GM12878 (cell line): ENCODE measurements at regions not wholly inside any gene's neighbourhood (a gene's known extent, or its start where the extent isn't known, plus 50 kb on each side); places are given as distances from the start of the nearest gene placed in this dataset.

Source experiments
- ATAC-seq: fragments of 200-7000 bp; cut with Tn5 transposase; 3 replicates; pipeline ENCODE4 v1.9.1; 2020; ENCODE audit warnings: mild to moderate bottlenecking, moderate library complexity
- BruUV-seq: library from RNA; stranded (reverse); fragments of 400-500 nt; replicated peaks from 2 replicates; lab custom pipeline; 2021; lab: Mats Ljungman, UMichigan
- CTCF ChIA-PET: fragments of 300-600 bp; sonication (Branson Sonifier 250); formaldehyde crosslinking; extraction: SDS; loops from one replicate; lab custom pipeline; 2021; ENCODE audit warnings: inconsistent platforms; lab: Yijun Ruan, JAX
- POLR2A ChIA-PET: fragments of 350-600 bp; formaldehyde crosslinking; extraction: SDS; loops from one replicate; lab custom pipeline; 2021; ENCODE audit warnings: inconsistent platforms; lab: Charles Lee
- RAD21 ChIA-PET: fragments of 300-600 bp; sonication (Branson Sonifier 250); formaldehyde crosslinking; loops from one replicate; lab custom pipeline; 2023; ENCODE audit warnings: antibody characterized with exemption; ENCODE audit not compliant: unreplicated experiment; lab: Charles Lee
- SMC1A ChIA-PET: fragments of 300-600 bp; sonication (Branson Sonifier 250); formaldehyde crosslinking; loops from one replicate; lab custom pipeline; 2023; ENCODE audit not compliant: unreplicated experiment, uncharacterized antibody; lab: Charles Lee
- DNase-seq: peaks from one replicate; pipeline ENCODE4 v3.0.0-alpha.2; 2011; ENCODE audit warnings: low read depth, low spot score
- FAIRE-seq: peaks from 3 replicates; lab custom pipeline; 2011; peaks lifted over from hg19 to GRCh38; lab: Jason Lieb, UNC
- H2AFZ ChIP-seq: 2 replicates; pipeline ENCODE4 v1.6.0; 2011; ENCODE audit warnings: low read depth, low read length, control low read depth; ENCODE audit not compliant: control insufficient read depth
- H3K27ac ChIP-seq: 2 replicates; pipeline ENCODE4 v1.5.1; 2011; ENCODE audit warnings: control low read depth; ENCODE audit not compliant: control insufficient read depth, insufficient read depth
- H3K27me3 ChIP-seq, 2 experiments: replicated peaks in 1 of 2; 2 replicates each; pipeline versions ENCODE4 v1.6.0 to v1.6.1; 2011; ENCODE audit warnings: low read length in 1 of 2; ENCODE audit not compliant: control insufficient read depth in 2 of 2, insufficient read depth in 2 of 2
- H3K36me3 ChIP-seq, 2 experiments: 2 replicates each; pipeline ENCODE4 v1.5.1; 2011; ENCODE audit warnings: low read length in 1 of 2; ENCODE audit not compliant: control insufficient read depth in 2 of 2, insufficient read depth in 2 of 2
- H3K4me1 ChIP-seq: 2 replicates; pipeline ENCODE4 v1.6.1; 2011; ENCODE audit warnings: mild to moderate bottlenecking, low read length, moderate library complexity, mixed read lengths; ENCODE audit not compliant: control insufficient read depth, insufficient read depth
- H3K4me2 ChIP-seq: 2 replicates; pipeline ENCODE4 v1.6.0; 2011; ENCODE audit warnings: control low read depth; ENCODE audit not compliant: control insufficient read depth, insufficient read depth
- H3K4me3 ChIP-seq: fragments of 200-600 bp; sonication (generic); 2 replicates; pipeline ENCODE4 v1.5.1; 2016
- H3K79me2 ChIP-seq: 2 replicates; pipeline ENCODE4 v1.6.0; 2011; ENCODE audit warnings: low read length; ENCODE audit not compliant: control insufficient read depth, insufficient read depth
- H3K9ac ChIP-seq: 2 replicates; pipeline ENCODE4 v1.8.0; 2011; ENCODE audit warnings: low read length, control low read depth, mixed read lengths; ENCODE audit not compliant: control insufficient read depth, insufficient read depth
- H3K9me3 ChIP-seq: replicated peaks from 3 replicates; pipeline ENCODE4 v1.5.1; 2011; ENCODE audit warnings: mild to moderate bottlenecking, low read length; ENCODE audit not compliant: control insufficient read depth, insufficient read depth
- H4K20me1 ChIP-seq: 2 replicates; pipeline ENCODE4 v1.6.0; 2011; ENCODE audit not compliant: control insufficient read depth, insufficient read depth
- ETV6 ChIP-seq, 2 experiments: fragments of 450-650 bp in 1 of 2; IDR thresholded peaks in 1 of 2; conservative IDR thresholded peaks in 1 of 2; 2 replicates each; pipeline ENCODE4 v1.6.1; 2014; ENCODE audit warnings: antibody characterized with exemption in 1 of 2, borderline replicate concordance in 1 of 2, low read depth in 1 of 2, mild to moderate bottlenecking in 1 of 2, moderate library complexity in 1 of 2
- GABPA ChIP-seq: IDR thresholded peaks from 2 replicates; pipeline ENCODE4 v1.6.1; 2014; ENCODE audit warnings: antibody characterized with exemption, low read depth, mild to moderate bottlenecking, inconsistent platforms
- HDAC6 ChIP-seq: fragments of 200-600 bp; sonication (generic); IDR thresholded peaks from one replicate; pipeline ENCODE4 v1.8.0; 2017; ENCODE audit warnings: antibody characterized with exemption; ENCODE audit not compliant: unreplicated experiment
- HDGF ChIP-seq: fragments of 450-650 bp; IDR thresholded peaks from 2 replicates; pipeline ENCODE4 v1.6.1; 2016; ENCODE audit warnings: antibody characterized with exemption
- RB1 ChIP-seq: fragments of 450-650 bp; formaldehyde crosslinking; IDR thresholded peaks from 2 replicates; pipeline ENCODE4 v1.6.1; 2017; ENCODE audit warnings: mild to moderate bottlenecking, borderline replicate concordance
- RBBP5 ChIP-seq: fragments of 200-600 bp; sonication (generic); conservative IDR thresholded peaks from 2 replicates; pipeline ENCODE4 v1.6.1; 2016
- RFX5 ChIP-seq: IDR thresholded peaks from 2 replicates; pipeline ENCODE4 v1.6.1; 2011; ENCODE audit warnings: low read depth, low read length, improper control_type of control experiment
- SMARCA5 ChIP-seq: fragments of 450-650 bp; IDR thresholded peaks from 2 replicates; pipeline ENCODE4 v1.6.1; 2017; ENCODE audit warnings: mild to moderate bottlenecking
- WGBS: methylation state at CpG from one replicate; pipeline ENCODE4 v1.1.6; 2016; ENCODE audit warnings: low lambda C conversion rate; ENCODE audit not compliant: insufficient replicate concordance, insufficient coverage; ENCODE audit errors: missing lambda C conversion rate; 5-methylcytosine and 5-hydroxymethylcytosine counted together
- in situ Hi-C: fragments of 300-500 bp; cut with MboI; formaldehyde crosslinking; loops from 9 replicates; pipeline ENCODE4 v1.14.3; 2018; ENCODE audit warnings: mixed read lengths
- intact Hi-C: fragments of 100-400 bp; cut with micrococcal nuclease; formaldehyde crosslinking; loops from one replicate; pipeline ENCODE4 v1.14.2; 2022; ENCODE audit not compliant: unreplicated experiment
- TF ChIP-seq, protein P1 (sequence below): IDR thresholded peaks from 2 replicates; pipeline ENCODE4 v1.6.1; 2011; ENCODE audit warnings: mild to moderate bottlenecking, low read depth, low read length, moderate library complexity; ENCODE audit not compliant: insufficient replicate concordance
- TF ChIP-seq, protein P2 (sequence below): fragments of 450-650 bp; IDR thresholded peaks from 2 replicates; pipeline ENCODE4 v1.6.1; 2016; ENCODE audit warnings: mild to moderate bottlenecking
- TF ChIP-seq, protein P3 (sequence below): fragments of 450-650 bp; formaldehyde crosslinking; IDR thresholded peaks from 2 replicates; pipeline ENCODE4 v1.5.0; 2022; ENCODE audit warnings: mild to moderate bottlenecking, missing genetic modification characterization

DNA sequence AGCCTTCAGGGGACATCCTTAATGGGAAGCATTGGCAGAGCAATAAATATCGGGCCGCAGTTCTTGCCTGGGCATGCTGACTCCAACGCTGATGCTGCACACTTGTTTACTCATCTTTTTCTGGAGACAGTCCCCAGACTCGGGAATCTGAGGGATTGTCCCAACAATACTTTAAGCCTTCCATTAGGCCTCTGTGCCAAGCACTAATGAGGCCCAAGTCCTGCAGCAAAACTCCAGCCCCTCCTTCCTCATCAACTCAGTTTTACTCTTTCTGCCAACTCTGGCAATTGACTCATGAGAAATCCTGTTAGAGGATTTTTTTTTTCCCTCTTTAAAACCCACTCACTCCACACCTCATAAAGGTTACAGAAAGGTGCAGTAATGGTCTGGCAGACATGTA is 233.4 kb upstream of the PELI2 start:
- ChIA-PET POLR2A (no interaction called here), SMC1A (no interaction called here), CTCF (no interaction called here), RAD21 (no interaction called here)
- Histone ChIP-seq H3K9ac (no peak overlapping the region), H3K36me3 (no peaks in the 10 kb centered on the region), H3K79me2 (no peaks in the 10 kb centered on the region), H3K4me3 (no peak overlapping the region), H4K20me1 (no peaks in the 10 kb centered on the region), H3K27me3 (no peaks in the 10 kb centered on the region), H3K4me1 (no peaks in the 10 kb centered on the region), H3K27ac (no peak overlapping the region), H3K9me3 (no peaks in the 10 kb centered on the region), H3K4me2 (no peak overlapping the region), H2AFZ (no peak overlapping the region)
- no peak for TF ChIP-seq RB1
- no peak for TF ChIP-seq ETV6 (conservative IDR thresholded peaks at IDR 0.05 in 1 of 2, IDR thresholded peaks at IDR 0.05 in 1 of 2; ENCODE audit: borderline replicate concordance in 1 of 2, low read depth in 1 of 2)
- no peak for TF ChIP-seq SMARCA5
- TF ChIP-seq, protein P1, sequence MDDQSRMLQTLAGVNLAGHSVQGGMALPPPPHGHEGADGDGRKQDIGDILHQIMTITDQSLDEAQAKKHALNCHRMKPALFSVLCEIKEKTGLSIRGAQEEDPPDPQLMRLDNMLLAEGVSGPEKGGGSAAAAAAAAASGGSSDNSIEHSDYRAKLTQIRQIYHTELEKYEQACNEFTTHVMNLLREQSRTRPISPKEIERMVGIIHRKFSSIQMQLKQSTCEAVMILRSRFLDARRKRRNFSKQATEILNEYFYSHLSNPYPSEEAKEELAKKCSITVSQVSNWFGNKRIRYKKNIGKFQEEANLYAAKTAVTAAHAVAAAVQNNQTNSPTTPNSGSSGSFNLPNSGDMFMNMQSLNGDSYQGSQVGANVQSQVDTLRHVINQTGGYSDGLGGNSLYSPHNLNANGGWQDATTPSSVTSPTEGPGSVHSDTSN: no peak
- TF ChIP-seq GABPA: no peak
- no peak for TF ChIP-seq HDGF
- TF ChIP-seq, protein P2, sequence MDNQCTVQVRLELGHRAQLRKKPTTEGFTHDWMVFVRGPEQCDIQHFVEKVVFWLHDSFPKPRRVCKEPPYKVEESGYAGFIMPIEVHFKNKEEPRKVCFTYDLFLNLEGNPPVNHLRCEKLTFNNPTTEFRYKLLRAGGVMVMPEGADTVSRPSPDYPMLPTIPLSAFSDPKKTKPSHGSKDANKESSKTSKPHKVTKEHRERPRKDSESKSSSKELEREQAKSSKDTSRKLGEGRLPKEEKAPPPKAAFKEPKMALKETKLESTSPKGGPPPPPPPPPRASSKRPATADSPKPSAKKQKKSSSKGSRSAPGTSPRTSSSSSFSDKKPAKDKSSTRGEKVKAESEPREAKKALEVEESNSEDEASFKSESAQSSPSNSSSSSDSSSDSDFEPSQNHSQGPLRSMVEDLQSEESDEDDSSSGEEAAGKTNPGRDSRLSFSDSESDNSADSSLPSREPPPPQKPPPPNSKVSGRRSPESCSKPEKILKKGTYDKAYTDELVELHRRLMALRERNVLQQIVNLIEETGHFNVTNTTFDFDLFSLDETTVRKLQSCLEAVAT: no peak
- TF ChIP-seq, protein P3, sequence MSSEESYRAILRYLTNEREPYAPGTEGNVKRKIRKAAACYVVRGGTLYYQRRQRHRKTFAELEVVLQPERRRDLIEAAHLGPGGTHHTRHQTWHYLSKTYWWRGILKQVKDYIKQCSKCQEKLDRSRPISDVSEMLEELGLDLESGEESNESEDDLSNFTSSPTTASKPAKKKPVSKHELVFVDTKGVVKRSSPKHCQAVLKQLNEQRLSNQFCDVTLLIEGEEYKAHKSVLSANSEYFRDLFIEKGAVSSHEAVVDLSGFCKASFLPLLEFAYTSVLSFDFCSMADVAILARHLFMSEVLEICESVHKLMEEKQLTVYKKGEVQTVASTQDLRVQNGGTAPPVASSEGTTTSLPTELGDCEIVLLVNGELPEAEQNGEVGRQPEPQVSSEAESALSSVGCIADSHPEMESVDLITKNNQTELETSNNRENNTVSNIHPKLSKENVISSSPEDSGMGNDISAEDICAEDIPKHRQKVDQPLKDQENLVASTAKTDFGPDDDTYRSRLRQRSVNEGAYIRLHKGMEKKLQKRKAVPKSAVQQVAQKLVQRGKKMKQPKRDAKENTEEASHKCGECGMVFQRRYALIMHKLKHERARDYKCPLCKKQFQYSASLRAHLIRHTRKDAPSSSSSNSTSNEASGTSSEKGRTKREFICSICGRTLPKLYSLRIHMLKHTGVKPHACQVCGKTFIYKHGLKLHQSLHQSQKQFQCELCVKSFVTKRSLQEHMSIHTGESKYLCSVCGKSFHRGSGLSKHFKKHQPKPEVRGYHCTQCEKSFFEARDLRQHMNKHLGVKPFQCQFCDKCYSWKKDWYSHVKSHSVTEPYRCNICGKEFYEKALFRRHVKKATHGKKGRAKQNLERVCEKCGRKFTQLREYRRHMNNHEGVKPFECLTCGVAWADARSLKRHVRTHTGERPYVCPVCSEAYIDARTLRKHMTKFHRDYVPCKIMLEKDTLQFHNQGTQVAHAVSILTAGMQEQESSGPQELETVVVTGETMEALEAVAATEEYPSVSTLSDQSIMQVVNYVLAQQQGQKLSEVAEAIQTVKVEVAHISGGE: no peak
- no peak for TF ChIP-seq RBBP5
- no peak for TF ChIP-seq HDAC6
- no peak for TF ChIP-seq RFX5
- DNase-seq (no peak), FAIRE-seq (no peak), ATAC-seq (no peak)
- WGBS: 58% methylated on average over 4 of the region's 4 CpGs
- no TSS peak for BruUV-seq
- in situ Hi-C loops: no loop called here
- intact Hi-C loops: no loop called here
